HepG2 (cell line): ENCODE measurements at regions not wholly inside any gene's neighbourhood (a gene's known extent, or its start where the extent isn't known, plus 50 kb on each side); places are given as distances from the start of the nearest gene placed in this dataset.

ENCODE experiments used
- AHR ChIP-seq: IDR thresholded peaks from 2 replicates; pipeline ENCODE4 v1.6.1; 2018; ENCODE audit warnings: missing genetic modification reagents, missing compliant biosample characterization
- FOXP1 ChIP-seq, 2 experiments: fragments of 450-650 bp in 1 of 2; IDR thresholded peaks; 2 replicates each; pipeline ENCODE4 v1.6.1; 2017 to 2018; ENCODE audit warnings: antibody characterized with exemption in 1 of 2
- FOXP4 ChIP-seq: sonication (generic); formaldehyde crosslinking; IDR thresholded peaks from 2 replicates; pipeline ENCODE4 v1.4.0; 2020; ENCODE audit warnings: missing genetic modification reagents
- GATAD2A ChIP-seq: IDR thresholded peaks from 2 replicates; pipeline ENCODE4 v1.6.1; 2016
- HDAC1 ChIP-seq: sonication (generic); formaldehyde crosslinking; IDR thresholded peaks from 2 replicates; pipeline ENCODE4 v1.5.1; 2020; ENCODE audit warnings: mild to moderate bottlenecking, missing genetic modification reagents
- KLF15 ChIP-seq: sonication (generic); formaldehyde crosslinking; IDR thresholded peaks from 2 replicates; pipeline ENCODE4 v1.8.1; 2023; ENCODE audit warnings: borderline replicate concordance, mild to moderate bottlenecking, inconsistent platforms, missing genetic modification reagents, mixed read lengths
- NCOA5 ChIP-seq: sonication (generic); formaldehyde crosslinking; IDR thresholded peaks from 2 replicates; pipeline ENCODE4 v1.4.0; 2020; ENCODE audit warnings: missing genetic modification reagents
- NCOR1 ChIP-seq: fragments of 200-600 bp; sonication (generic); IDR thresholded peaks from 2 replicates; pipeline ENCODE4 v1.7.0; 2017; ENCODE audit warnings: antibody characterized with exemption, low read length, borderline replicate concordance
- NR0B2 ChIP-seq: sonication (generic); formaldehyde crosslinking; IDR thresholded peaks from 2 replicates; pipeline ENCODE4 v1.4.0; 2020; ENCODE audit warnings: mild to moderate bottlenecking, missing genetic modification reagents
- RAD21 ChIP-seq: fragments of 450-650 bp; formaldehyde crosslinking; IDR thresholded peaks from 2 replicates; pipeline ENCODE4 v1.5.0; 2020; ENCODE audit warnings: mild to moderate bottlenecking
- SP5 ChIP-seq: IDR thresholded peaks from 2 replicates; pipeline ENCODE4 v1.6.1; 2016; ENCODE audit warnings: low read depth, borderline replicate concordance
- ZBTB7A ChIP-seq: sonication (generic); formaldehyde crosslinking; IDR thresholded peaks from 2 replicates; pipeline ENCODE4 v1.8.0; 2022; ENCODE audit warnings: mild to moderate bottlenecking, missing genetic modification reagents
- ZBTB7B ChIP-seq: sonication (generic); formaldehyde crosslinking; IDR thresholded peaks from 2 replicates; pipeline ENCODE4 v1.4.0; 2020; ENCODE audit warnings: missing genetic modification reagents
- ZGPAT ChIP-seq: IDR thresholded peaks from 2 replicates; pipeline ENCODE4 v1.6.1; 2016; ENCODE audit warnings: mild to moderate bottlenecking
- ZMAT3 ChIP-seq: sonication (generic); formaldehyde crosslinking; conservative IDR thresholded peaks from 2 replicates; pipeline ENCODE4 v1.7.0; 2021; ENCODE audit warnings: missing genetic modification reagents
- ZNF20 ChIP-seq: sonication (generic); formaldehyde crosslinking; IDR thresholded peaks from 2 replicates; pipeline ENCODE4 v1.4.0; 2020; ENCODE audit warnings: mild to moderate bottlenecking, moderate library complexity, missing genetic modification reagents
- ZNF556 ChIP-seq: sonication (generic); formaldehyde crosslinking; IDR thresholded peaks from 2 replicates; pipeline ENCODE4 v1.4.0; 2020; ENCODE audit warnings: mild to moderate bottlenecking, missing genetic modification reagents, borderline replicate concordance
- ZNF800 ChIP-seq: sonication (generic); formaldehyde crosslinking; IDR thresholded peaks from 2 replicates; pipeline ENCODE4 v1.4.0; 2020; ENCODE audit warnings: missing genetic modification reagents
- TF ChIP-seq, protein P1 (sequence below): sonication (generic); formaldehyde crosslinking; IDR thresholded peaks from 2 replicates; pipeline ENCODE4 v1.8.0; 2022; ENCODE audit warnings: mild to moderate bottlenecking, missing genetic modification reagents, moderate library complexity
- TF ChIP-seq, protein P2 (sequence below): sonication (generic); IDR thresholded peaks from 2 replicates; pipeline ENCODE4 v1.6.1; 2016; ENCODE audit warnings: low read depth, borderline replicate concordance
- TF ChIP-seq, protein P3 (sequence below), 2 experiments: sonication (generic) in 1 of 2; formaldehyde crosslinking in 1 of 2; IDR thresholded peaks; 2 replicates each; pipeline versions ENCODE4 v1.5.1 to v1.6.1; 2011 to 2020; ENCODE audit warnings: borderline replicate concordance in 1 of 2, low read depth in 1 of 2, low read length in 1 of 2, mild to moderate bottlenecking in 1 of 2, missing genetic modification reagents in 1 of 2, moderate library complexity in 1 of 2

DNA sequence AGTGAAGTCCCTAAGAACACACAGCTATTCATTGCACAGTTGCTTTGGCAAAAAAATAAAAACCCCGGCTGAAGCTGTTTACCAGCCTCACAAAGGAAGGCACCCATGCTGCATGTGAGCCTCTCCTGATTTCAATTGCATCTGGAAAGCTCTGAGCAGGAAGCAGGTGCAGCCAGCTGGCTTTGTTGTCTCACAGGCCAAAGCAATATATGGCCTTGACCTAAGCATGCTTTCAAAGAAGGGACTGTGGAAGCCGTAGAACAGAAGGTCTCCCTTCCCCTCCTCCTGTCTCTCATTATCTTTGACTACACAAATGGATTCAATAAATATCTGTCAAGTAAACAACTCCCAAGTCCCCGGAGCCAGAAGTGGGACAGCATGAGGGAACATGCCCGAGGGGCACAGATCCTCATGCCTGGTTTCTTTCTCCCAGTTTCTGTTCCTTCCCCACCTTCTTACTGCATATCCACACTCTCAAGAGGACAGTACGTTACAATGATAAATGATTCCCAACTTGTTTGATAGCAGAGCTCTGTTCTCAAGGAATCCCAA, 57.2 kb upstream of the PCSK2 start (continued):
- TF ChIP-seq SP5 (0 out of 2 replicates have a peak, but pooled peaks have one; percentile 47), ZMAT3 (CRISPR knock-in tag) (no peak), NR0B2 (CRISPR knock-in tag) (no peak), NCOR1 (no peak), FOXP4 (CRISPR knock-in tag) (peak; percentile 42), KLF15 (no peak), ZBTB7A (CRISPR knock-in tag) (no peak), ZBTB7B (no peak), HDAC1 (CRISPR knock-in tag) (no peak), ZNF556 (no peak), RAD21 (no peak), NCOA5 (no peak), ZNF800 (CRISPR knock-in tag) (no peak), ZNF20 (CRISPR knock-in tag) (no peak), ZGPAT (0 out of 2 replicates have a peak, but pooled peaks have one; percentile 28), GATAD2A (peak; percentile 67), FOXP1 (IDR thresholded peaks at IDR 0.05) (no peak), FOXP1 (CRISPR knock-in tag; IDR thresholded peaks at IDR 0.05) (peak; percentile 83), AHR (CRISPR knock-in tag) (no peak)
- TF ChIP-seq, protein P1, sequence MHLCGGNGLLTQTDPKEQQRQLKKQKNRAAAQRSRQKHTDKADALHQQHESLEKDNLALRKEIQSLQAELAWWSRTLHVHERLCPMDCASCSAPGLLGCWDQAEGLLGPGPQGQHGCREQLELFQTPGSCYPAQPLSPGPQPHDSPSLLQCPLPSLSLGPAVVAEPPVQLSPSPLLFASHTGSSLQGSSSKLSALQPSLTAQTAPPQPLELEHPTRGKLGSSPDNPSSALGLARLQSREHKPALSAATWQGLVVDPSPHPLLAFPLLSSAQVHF (CRISPR knock-in tag) = no peak
- TF ChIP-seq, protein P2, sequence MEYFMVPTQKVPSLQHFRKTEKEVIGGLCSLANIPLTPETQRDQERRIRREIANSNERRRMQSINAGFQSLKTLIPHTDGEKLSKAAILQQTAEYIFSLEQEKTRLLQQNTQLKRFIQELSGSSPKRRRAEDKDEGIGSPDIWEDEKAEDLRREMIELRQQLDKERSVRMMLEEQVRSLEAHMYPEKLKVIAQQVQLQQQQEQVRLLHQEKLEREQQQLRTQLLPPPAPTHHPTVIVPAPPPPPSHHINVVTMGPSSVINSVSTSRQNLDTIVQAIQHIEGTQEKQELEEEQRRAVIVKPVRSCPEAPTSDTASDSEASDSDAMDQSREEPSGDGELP = peak; percentile 88
- TF ChIP-seq, protein P3, sequence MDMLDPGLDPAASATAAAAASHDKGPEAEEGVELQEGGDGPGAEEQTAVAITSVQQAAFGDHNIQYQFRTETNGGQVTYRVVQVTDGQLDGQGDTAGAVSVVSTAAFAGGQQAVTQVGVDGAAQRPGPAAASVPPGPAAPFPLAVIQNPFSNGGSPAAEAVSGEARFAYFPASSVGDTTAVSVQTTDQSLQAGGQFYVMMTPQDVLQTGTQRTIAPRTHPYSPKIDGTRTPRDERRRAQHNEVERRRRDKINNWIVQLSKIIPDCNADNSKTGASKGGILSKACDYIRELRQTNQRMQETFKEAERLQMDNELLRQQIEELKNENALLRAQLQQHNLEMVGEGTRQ (IDR thresholded peaks at IDR 0.05; ENCODE audit: low read depth, low read length) = no peak
- TF ChIP-seq, protein P3 (CRISPR knock-in tag; IDR thresholded peaks at IDR 0.05; ENCODE audit: borderline replicate concordance) = no peak
